ENCODE measurements at regions not wholly inside any gene's neighbourhood (a gene's known extent, or its start where the extent isn't known, plus 50 kb on each side); places are given as distances from the start of the nearest gene placed in this dataset.
"Not testable (repeated sequence)": the region's sequence is repeated elsewhere in the genome, so short reads cannot be mapped to it uniquely, and the experiment has no call there.

- TF ChIP-seq POLR2A (IDR thresholded peaks at IDR 0.05) (no peak), CTCF (IDR thresholded peaks at IDR 0.05) (no peak), POLR2AphosphoS5 (IDR thresholded peaks at IDR 0.05; ENCODE audit: insufficient read depth in 1 of 2, low read depth in 1 of 2) (no peak)
- Histone ChIP-seq H3K4me1 (peaks cover 14% of the 10 kb centered on the region), H3K9me3 (no peaks in the 10 kb centered on the region), H3K27ac (no peak overlapping the region), H3K4me3 (no peak overlapping the region), H3K36me3 (no peaks in the 10 kb centered on the region), H3K27me3 (no peaks in the 10 kb centered on the region)
- no peak for DNase-seq (ENCODE audit: extremely low spot score in 2 of 2)
- intact Hi-C loops (cut with DNase I) = no loop called here
Observed at GRCh38 chr7:17434841-17435692, 136.6 kb downstream of the AHR start.

- Histone ChIP-seq H3K9me3 (no peaks in the 10 kb centered on the region), H3K4me1 (peaks cover 14% of the 10 kb centered on the region), H3K27ac (no peak overlapping the region), H3K27me3 (no peaks in the 10 kb centered on the region), H3K36me3 (no peaks in the 10 kb centered on the region), H3K4me3 (no peak overlapping the region)
- intact Hi-C loops (cut with DNase I) = no loop called here
- no peak for DNase-seq (ENCODE audit: extremely low spot score in 2 of 2)
- TF ChIP-seq POLR2A (IDR thresholded peaks at IDR 0.05) (no peak), CTCF (IDR thresholded peaks at IDR 0.05) (no peak)
Observed at GRCh38 chr7:17436126-17436525, 137.7 kb downstream of the AHR start.

GRCh38 chr7:17437586-17437985 is 139.1 kb downstream of the AHR start:
- H3K27me3 ChIP-seq = no peaks in the 10 kb centered on the region
- H3K4me1 ChIP-seq = peaks cover 14% of the 10 kb centered on the region
- no peak for TF ChIP-seq POLR2AphosphoS5 (IDR thresholded peaks at IDR 0.05; ENCODE audit: insufficient read depth in 1 of 2, low read depth in 1 of 2)
- H3K9me3 ChIP-seq = no peaks in the 10 kb centered on the region
- no peak overlapping the region for H3K4me3 ChIP-seq
- intact Hi-C loops (cut with DNase I) = no loop called here
- no peak overlapping the region for H3K27ac ChIP-seq
- DNase-seq (ENCODE audit: extremely low spot score in 2 of 2) = no peak
- no peaks in the 10 kb centered on the region for H3K36me3 ChIP-seq

- H3K9me3 ChIP-seq; intact Hi-C loops (cut with DNase I); H3K27ac ChIP-seq; H3K27me3 ChIP-seq; H3K4me1 ChIP-seq; H3K4me3 ChIP-seq; DNase-seq (ENCODE audit: extremely low spot score in 2 of 2); H3K36me3 ChIP-seq: not testable (repeated sequence)
Observed at GRCh38 chr7:17440025-17440784, 141.8 kb downstream of the AHR start.

GRCh38 chr7:17440831-17441230 is 142.4 kb downstream of the AHR start:
- no peak overlapping the region for H3K27ac ChIP-seq
- intact Hi-C loops (cut with DNase I) = no loop called here
- no peaks in the 10 kb centered on the region for H3K4me1 ChIP-seq
- no peak for TF ChIP-seq CTCF (IDR thresholded peaks at IDR 0.05)
- no peaks in the 10 kb centered on the region for H3K36me3 ChIP-seq
- H3K4me3 ChIP-seq = no peak overlapping the region
- no peaks in the 10 kb centered on the region for H3K9me3 ChIP-seq
- no peak for DNase-seq (ENCODE audit: extremely low spot score in 2 of 2)
- no peaks in the 10 kb centered on the region for H3K27me3 ChIP-seq

- Histone ChIP-seq H3K9me3 (no peaks in the 10 kb centered on the region), H3K27ac (no peak overlapping the region), H3K4me3 (no peak overlapping the region), H3K36me3 (no peaks in the 10 kb centered on the region), H3K27me3 (no peaks in the 10 kb centered on the region), H3K4me1 (no peaks in the 10 kb centered on the region)
- no peak for DNase-seq (ENCODE audit: extremely low spot score in 2 of 2)
- no peak for TF ChIP-seq CTCF (IDR thresholded peaks at IDR 0.05)
- no peak for TF ChIP-seq POLR2A (IDR thresholded peaks at IDR 0.05)
- no peak for TF ChIP-seq POLR2AphosphoS5 (IDR thresholded peaks at IDR 0.05; ENCODE audit: insufficient read depth in 1 of 2, low read depth in 1 of 2)
- intact Hi-C loops (cut with DNase I) = no loop called here
Observed at GRCh38 chr7:17441557-17441956, 143.1 kb downstream of the AHR start.

Measured in vagina (tissue), 2 donors.